Neural crest cell (in vitro differentiated cells): ENCODE measurements at regions not wholly inside any gene's neighbourhood (a gene's known extent, or its start where the extent isn't known, plus 50 kb on each side); places are given as distances from the start of the nearest gene placed in this dataset.
"Not testable (repeated sequence)": the region's sequence is repeated elsewhere in the genome, so short reads cannot be mapped to it uniquely, and the experiment has no call there.

ENCODE experiments used
- DNase-seq: peaks from one replicate; pipeline ENCODE4 v3.0.0; 2021; ENCODE audit warnings: low read depth, mixed read lengths, low spot score
- H3K27ac Mint-ChIP-seq: one replicate; pipeline ENCODE4 v1.8.0; 2021; ENCODE audit warnings: mild to moderate bottlenecking, mixed read lengths; ENCODE audit not compliant: unreplicated experiment
- H3K27me3 Mint-ChIP-seq: 2 replicates; pipeline ENCODE4 v1.8.0; 2021; ENCODE audit warnings: low read depth, mild to moderate bottlenecking, mixed read lengths
- H3K36me3 Mint-ChIP-seq: 2 replicates; pipeline ENCODE4 v1.8.0; 2021; ENCODE audit warnings: low read depth, mild to moderate bottlenecking, mixed read lengths
- H3K4me1 Mint-ChIP-seq: 2 replicates; pipeline ENCODE4 v1.8.0; 2021; ENCODE audit warnings: mixed read lengths
- H3K4me3 Mint-ChIP-seq: one replicate; pipeline ENCODE4 v1.8.0; 2021; ENCODE audit warnings: mild to moderate bottlenecking, mixed read lengths
- H3K9me3 Mint-ChIP-seq: 2 replicates; pipeline ENCODE4 v1.8.0; 2021; ENCODE audit warnings: mixed read lengths
- CTCF ChIP-seq: fragments of 200-600 bp; sonication (generic); conservative IDR thresholded peaks from 2 replicates; pipeline ENCODE4 v1.5.0; 2021; ENCODE audit warnings: antibody characterized with exemption, mild to moderate bottlenecking

GRCh38 chr3:62948921-62949320 lies 73.7 kb upstream of the CADPS start:
- Mint-ChIP-seq H3K27ac (no peak overlapping the region), H3K27me3 (no peaks in the 10 kb centered on the region), H3K36me3 (no peaks in the 10 kb centered on the region), H3K4me1 (no peaks in the 10 kb centered on the region), H3K4me3 (no peak overlapping the region), H3K9me3 (no peaks in the 10 kb centered on the region)
- DNase-seq = no peak
- TF ChIP-seq CTCF = no peak

- H3K27ac Mint-ChIP-seq = no peak overlapping the region
- H3K4me3 Mint-ChIP-seq = no peak overlapping the region
- peaks cover 3% of the 10 kb centered on the region for H3K4me1 Mint-ChIP-seq
- DNase-seq = no peak
- TF ChIP-seq CTCF = no peak
- no peaks in the 10 kb centered on the region for H3K27me3 Mint-ChIP-seq
- H3K36me3 Mint-ChIP-seq = no peaks in the 10 kb centered on the region
- no peaks in the 10 kb centered on the region for H3K9me3 Mint-ChIP-seq
These were observed 75.0 kb upstream of the CADPS start for GRCh38 chr3:62950210-62950609.

GRCh38 chr3:62951037-62951613 lies 75.9 kb upstream of the CADPS start:
- Mint-ChIP-seq H3K27me3 (no peaks in the 10 kb centered on the region), H3K4me3 (no peak overlapping the region), H3K4me1 (peaks cover 5% of the 10 kb centered on the region), H3K9me3 (no peaks in the 10 kb centered on the region), H3K36me3 (no peaks in the 10 kb centered on the region), H3K27ac (no peak overlapping the region)
- no peak for TF ChIP-seq CTCF
- DNase-seq = no peak

GRCh38 chr3:62951880-62952279 lies 76.7 kb upstream of the CADPS start:
- not testable (repeated sequence) for H3K27ac Mint-ChIP-seq, H3K4me1 Mint-ChIP-seq

GRCh38 chr3:62954580-62954979 lies 79.4 kb upstream of the CADPS start:
- no peak overlapping the region for H3K4me3 Mint-ChIP-seq
- H3K27ac Mint-ChIP-seq = no peak overlapping the region
- no peak for DNase-seq
- H3K4me1 Mint-ChIP-seq = peaks cover 5% of the 10 kb centered on the region
- H3K9me3 Mint-ChIP-seq = no peaks in the 10 kb centered on the region
- H3K27me3 Mint-ChIP-seq = no peaks in the 10 kb centered on the region
- no peaks in the 10 kb centered on the region for H3K36me3 Mint-ChIP-seq
- no peak for TF ChIP-seq CTCF

More at GRCh38 chr3:62951880-62952279, 76.7 kb upstream of the CADPS start:
- DNase-seq, H3K27me3 Mint-ChIP-seq, H3K36me3 Mint-ChIP-seq, H3K9me3 Mint-ChIP-seq, H3K4me3 Mint-ChIP-seq: not testable (repeated sequence)

- H3K27me3 Mint-ChIP-seq = no peaks in the 10 kb centered on the region
- no peak overlapping the region for H3K27ac Mint-ChIP-seq
- peaks cover 5% of the 10 kb centered on the region for H3K4me1 Mint-ChIP-seq
- H3K36me3 Mint-ChIP-seq = no peaks in the 10 kb centered on the region
- no peak overlapping the region for H3K4me3 Mint-ChIP-seq
- no peak for TF ChIP-seq CTCF
- no peak for DNase-seq
- no peaks in the 10 kb centered on the region for H3K9me3 Mint-ChIP-seq
These were observed 79.9 kb upstream of the CADPS start for GRCh38 chr3:62955126-62955525.
